PC-9 (cell line): ENCODE measurements at regions not wholly inside any gene's neighbourhood (a gene's known extent, or its start where the extent isn't known, plus 50 kb on each side); places are given as distances from the start of the nearest gene placed in this dataset.

Experiments used
- BruUV-seq: library from RNA; stranded (reverse); fragments of 400-500 nt; replicated peaks from 2 replicates; lab custom pipeline; 2021; lab: Mats Ljungman, UMichigan
- CTCF ChIA-PET: fragments of 300-600 bp; sonication (Branson Sonifier 250); formaldehyde crosslinking; loops from one replicate; lab custom pipeline; 2022; ENCODE audit warnings: antibody characterized with exemption; lab: Charles Lee
- POLR2A ChIA-PET: fragments of 300-600 bp; sonication (Branson Sonifier 250); formaldehyde crosslinking; loops from one replicate; lab custom pipeline; 2022; ENCODE audit warnings: antibody characterized with exemption; ENCODE audit not compliant: unreplicated experiment; lab: Charles Lee
- DNase-seq, 2 experiments: peaks; one replicate each; pipeline versions ENCODE4 v3.0.0 to v3.0.0-alpha.2; 2015 to 2022; ENCODE audit warnings: mixed read lengths in 1 of 2
- H2AFZ ChIP-seq: fragments of 200-600 bp; sonication (generic); 2 replicates; pipeline ENCODE4 v1.8.1; 2017; ENCODE audit warnings: antibody characterized with exemption
- H3F3A ChIP-seq: fragments of 200-600 bp; sonication (generic); 2 replicates; pipeline ENCODE4 v1.8.1; 2017; ENCODE audit warnings: antibody characterized with exemption, mild to moderate bottlenecking, low read depth; ENCODE audit not compliant: insufficient read depth
- H3K27ac ChIP-seq: fragments of 200-600 bp; sonication (generic); 2 replicates; pipeline ENCODE4 v1.6.1; 2016; ENCODE audit warnings: mixed run types
- H3K27me3 ChIP-seq: fragments of 200-600 bp; sonication (generic); 2 replicates; pipeline ENCODE4 v1.6.1; 2016; ENCODE audit warnings: low read depth, mixed run types; ENCODE audit not compliant: insufficient read depth
- H3K36me3 ChIP-seq: fragments of 200-600 bp; sonication (generic); 2 replicates; pipeline ENCODE4 v1.6.1; 2016; ENCODE audit warnings: low read depth, mixed run types
- H3K4me1 ChIP-seq: fragments of 200-600 bp; sonication (generic); replicated peaks from 2 replicates; pipeline ENCODE4 v1.6.1; 2016; ENCODE audit warnings: mixed run types; ENCODE audit not compliant: insufficient read depth
- H3K4me2 ChIP-seq: fragments of 200-600 bp; sonication (generic); 2 replicates; pipeline ENCODE4 v1.6.1; 2017; ENCODE audit warnings: mixed run types
- H3K4me3 ChIP-seq: fragments of 200-600 bp; sonication (generic); 2 replicates; pipeline ENCODE4 v1.6.1; 2016; ENCODE audit warnings: mixed run types
- H3K79me2 ChIP-seq: fragments of 200-600 bp; sonication (generic); 2 replicates; pipeline ENCODE4 v1.6.1; 2017; ENCODE audit warnings: low read depth, mixed run types
- H3K9me2 ChIP-seq: fragments of 200-600 bp; sonication (generic); 2 replicates; pipeline ENCODE4 v1.8.1; 2017; ENCODE audit warnings: mild to moderate bottlenecking; ENCODE audit not compliant: insufficient read depth
- H3K9me3 ChIP-seq: fragments of 200-600 bp; sonication (generic); 2 replicates; pipeline ENCODE4 v1.8.1; 2016; ENCODE audit warnings: low read depth; ENCODE audit not compliant: insufficient read depth
- H4K20me1 ChIP-seq: fragments of 200-600 bp; sonication (generic); 2 replicates; pipeline ENCODE4 v1.8.1; 2017; ENCODE audit not compliant: insufficient read depth
- EZH2 ChIP-seq: fragments of 200-600 bp; sonication (generic); IDR thresholded peaks from 2 replicates; pipeline ENCODE4 v1.8.0; 2017; ENCODE audit warnings: antibody characterized with exemption, low read depth
- intact Hi-C: fragments of 100-400 bp; cut with micrococcal nuclease; formaldehyde crosslinking; loops from one replicate; pipeline ENCODE4 v1.10.0; 2022; ENCODE audit not compliant: unreplicated experiment
- TF ChIP-seq, protein P1 (sequence below): fragments of 200-600 bp; sonication (generic); conservative IDR thresholded peaks from 2 replicates; pipeline ENCODE4 v1.6.1; 2017; ENCODE audit warnings: mixed run types, antibody characterized with exemption, mild to moderate bottlenecking, moderate library complexity

DNA sequence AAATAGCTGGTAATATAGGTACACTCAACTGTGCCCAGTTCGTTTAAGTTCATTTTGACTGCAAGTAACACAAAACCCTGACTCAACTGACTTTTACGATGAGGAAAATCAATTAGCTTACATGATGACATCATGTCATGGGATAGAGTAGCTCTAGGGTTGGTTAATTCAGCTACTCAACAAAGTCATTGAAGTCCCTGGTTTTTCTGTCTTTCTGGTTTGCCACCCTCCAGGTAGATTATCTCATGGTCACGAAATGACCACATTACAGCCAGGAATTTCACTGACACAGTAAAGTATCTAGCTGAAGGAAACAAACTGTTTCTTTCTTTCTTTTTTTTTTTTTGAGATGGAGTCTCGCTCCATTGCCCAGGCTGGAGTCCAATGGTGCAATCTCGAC lies 68.5 kb upstream of the FUT8 start:
- no peaks in the 10 kb centered on the region for H3K9me2 ChIP-seq
- H3K4me2 ChIP-seq = no peak overlapping the region
- ChIA-PET CTCF (no interaction called here), POLR2A (no interaction called here)
- H3K9me3 ChIP-seq = no peaks in the 10 kb centered on the region
- no TSS peak for BruUV-seq
- TF ChIP-seq, protein P1, sequence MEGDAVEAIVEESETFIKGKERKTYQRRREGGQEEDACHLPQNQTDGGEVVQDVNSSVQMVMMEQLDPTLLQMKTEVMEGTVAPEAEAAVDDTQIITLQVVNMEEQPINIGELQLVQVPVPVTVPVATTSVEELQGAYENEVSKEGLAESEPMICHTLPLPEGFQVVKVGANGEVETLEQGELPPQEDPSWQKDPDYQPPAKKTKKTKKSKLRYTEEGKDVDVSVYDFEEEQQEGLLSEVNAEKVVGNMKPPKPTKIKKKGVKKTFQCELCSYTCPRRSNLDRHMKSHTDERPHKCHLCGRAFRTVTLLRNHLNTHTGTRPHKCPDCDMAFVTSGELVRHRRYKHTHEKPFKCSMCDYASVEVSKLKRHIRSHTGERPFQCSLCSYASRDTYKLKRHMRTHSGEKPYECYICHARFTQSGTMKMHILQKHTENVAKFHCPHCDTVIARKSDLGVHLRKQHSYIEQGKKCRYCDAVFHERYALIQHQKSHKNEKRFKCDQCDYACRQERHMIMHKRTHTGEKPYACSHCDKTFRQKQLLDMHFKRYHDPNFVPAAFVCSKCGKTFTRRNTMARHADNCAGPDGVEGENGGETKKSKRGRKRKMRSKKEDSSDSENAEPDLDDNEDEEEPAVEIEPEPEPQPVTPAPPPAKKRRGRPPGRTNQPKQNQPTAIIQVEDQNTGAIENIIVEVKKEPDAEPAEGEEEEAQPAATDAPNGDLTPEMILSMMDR = no peak
- no peak for TF ChIP-seq EZH2
- H3K27ac ChIP-seq = no peak overlapping the region
- intact Hi-C loops = no loop called here
- no peaks in the 10 kb centered on the region for H3K36me3 ChIP-seq
- H3F3A ChIP-seq = no peaks in the 10 kb centered on the region
- H3K27me3 ChIP-seq = no peaks in the 10 kb centered on the region
- no peaks in the 10 kb centered on the region for H3K79me2 ChIP-seq
- DNase-seq = peak in 1 of 2 experiments; percentile 53
- no peak overlapping the region for H2AFZ ChIP-seq
- H4K20me1 ChIP-seq = no peaks in the 10 kb centered on the region
- no peak overlapping the region for H3K4me3 ChIP-seq
- peaks cover 7% of the 10 kb centered on the region; the same call in 1 of the 2 replicates for H3K4me1 ChIP-seq

DNA sequence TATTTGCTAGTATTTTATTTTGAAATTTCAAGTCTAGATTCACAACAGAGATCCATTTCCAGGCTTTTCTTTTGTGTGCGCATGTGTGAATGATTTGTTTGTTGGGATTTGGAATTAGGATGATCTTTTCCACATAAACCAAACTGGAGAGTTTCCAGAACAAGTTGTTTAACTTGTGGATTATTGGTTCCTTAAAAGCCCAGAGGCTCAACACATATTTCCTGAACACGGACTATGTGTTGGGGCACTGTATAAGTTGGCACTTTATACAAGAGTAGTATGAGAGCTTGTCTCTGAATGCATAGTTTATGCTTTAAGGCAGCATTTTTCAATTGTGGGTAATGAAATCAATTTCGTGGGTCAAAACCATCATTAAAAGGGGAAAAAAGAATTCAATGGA lies 67.3 kb upstream of the FUT8 start:
- ChIA-PET CTCF (no interaction called here), POLR2A (no interaction called here)
- no peaks in the 10 kb centered on the region for H3F3A ChIP-seq
- H3K27ac ChIP-seq = no peak overlapping the region
- H2AFZ ChIP-seq = no peak overlapping the region
- H3K4me1 ChIP-seq = no peaks in the 10 kb centered on the region
- BruUV-seq = no TSS peak
- DNase-seq = no peak
- no peak overlapping the region for H3K4me3 ChIP-seq
- H3K79me2 ChIP-seq = no peaks in the 10 kb centered on the region
- no peaks in the 10 kb centered on the region for H4K20me1 ChIP-seq
- no peaks in the 10 kb centered on the region for H3K27me3 ChIP-seq
- no peaks in the 10 kb centered on the region for H3K36me3 ChIP-seq
- intact Hi-C loops = no loop called here
- no peaks in the 10 kb centered on the region for H3K9me3 ChIP-seq
- H3K4me2 ChIP-seq = no peak overlapping the region
- TF ChIP-seq, protein P1 = no peak
- TF ChIP-seq EZH2 = no peak
- H3K9me2 ChIP-seq = no peaks in the 10 kb centered on the region

DNA sequence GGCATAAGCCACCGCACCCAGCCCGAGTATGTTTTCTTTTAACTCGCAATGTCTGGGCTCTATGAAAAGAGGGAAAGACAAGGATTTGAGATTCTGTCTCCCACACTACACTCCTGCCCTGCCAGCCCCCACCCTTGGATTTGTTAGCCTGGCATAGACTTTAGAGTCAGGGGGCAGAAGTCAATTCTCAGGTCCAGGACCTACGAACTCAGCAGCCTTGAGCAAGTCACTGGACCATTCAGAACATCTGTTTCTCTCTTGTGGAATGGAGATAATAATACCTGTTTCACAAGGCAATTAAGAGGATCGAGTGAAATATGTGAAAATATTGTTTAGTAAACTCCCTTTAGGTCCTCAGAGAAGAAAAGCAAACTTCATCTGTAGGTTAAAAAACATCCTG lies 66.1 kb upstream of the FUT8 start:
- TF ChIP-seq, protein P1 = no peak
- TF ChIP-seq EZH2 = no peak
- Histone ChIP-seq H3K79me2 (no peaks in the 10 kb centered on the region), H3K9me2 (no peaks in the 10 kb centered on the region), H3K27me3 (no peaks in the 10 kb centered on the region), H4K20me1 (no peaks in the 10 kb centered on the region), H3K4me2 (no peak overlapping the region), H2AFZ (no peak overlapping the region), H3K36me3 (no peaks in the 10 kb centered on the region), H3K4me1 (no peaks in the 10 kb centered on the region), H3K27ac (no peak overlapping the region), H3K9me3 (no peaks in the 10 kb centered on the region), H3K4me3 (no peak overlapping the region), H3F3A (no peaks in the 10 kb centered on the region)
- ChIA-PET CTCF (no interaction called here), POLR2A (no interaction called here)
- no TSS peak for BruUV-seq
- intact Hi-C loops = no loop called here
- no peak for DNase-seq
